RWPE1 (cell line): ENCODE measurements at regions not wholly inside any gene's neighbourhood (a gene's known extent, or its start where the extent isn't known, plus 50 kb on each side); places are given as distances from the start of the nearest gene placed in this dataset.

ENCODE experiments used
- CTCF ChIA-PET: fragments of 350-600 bp; sonication (Branson Sonifier 250); formaldehyde crosslinking; extraction: SDS; loops from one replicate; lab custom pipeline; 2021; lab: Yijun Ruan, JAX
- POLR2A ChIA-PET: fragments of 400-600 bp; formaldehyde crosslinking; extraction: SDS; loops from one replicate; lab custom pipeline; 2020; ENCODE audit warnings: antibody characterized with exemption; ENCODE audit not compliant: low non-redundant PET; lab: Yijun Ruan, JAX
- DNase-seq: peaks from one replicate; pipeline ENCODE4 v3.0.0; 2012; ENCODE audit warnings: low spot score
- H3K27ac ChIP-seq: fragments of 450-650 bp; 2 replicates; pipeline ENCODE4 v1.5.1; 2017
- CTCF ChIP-seq: fragments of 450-650 bp; conservative IDR thresholded peaks from 2 replicates; pipeline ENCODE4 v1.5.1; 2017; ENCODE audit warnings: low read depth, mild to moderate bottlenecking

GRCh38 chr2:6206882-6207281 lies 514.7 kb downstream of the SOX11 start:
- POLR2A ChIA-PET: no interaction called here
- DNase-seq: no peak
- CTCF ChIA-PET: no interaction called here
- no peak for TF ChIP-seq CTCF
- no peak overlapping the region for H3K27ac ChIP-seq

GRCh38 chr2:6211236-6211635 lies 519.1 kb downstream of the SOX11 start:
- DNase-seq: no peak
- H3K27ac ChIP-seq: no peak overlapping the region
- no peak for TF ChIP-seq CTCF
- CTCF ChIA-PET: no interaction called here
- POLR2A ChIA-PET: no interaction called here

- ChIA-PET CTCF (no interaction called here), POLR2A (no interaction called here)
- TF ChIP-seq CTCF: no peak
- H3K27ac ChIP-seq: no peak overlapping the region
- DNase-seq: no peak
These were observed 520.3 kb downstream of the SOX11 start for GRCh38 chr2:6212491-6212890.

GRCh38 chr2:6213056-6213780 lies 521.0 kb downstream of the SOX11 start:
- ChIA-PET POLR2A (no interaction called here), CTCF (no interaction called here)
- TF ChIP-seq CTCF: no peak
- H3K27ac ChIP-seq: no peak overlapping the region
- no peak for DNase-seq

GRCh38 chr2:6214471-6214870 lies 522.3 kb downstream of the SOX11 start:
- no peak for DNase-seq
- CTCF ChIA-PET: no interaction called here
- TF ChIP-seq CTCF: no peak
- POLR2A ChIA-PET: no interaction called here
- no peak overlapping the region for H3K27ac ChIP-seq

- H3K27ac ChIP-seq: no peak overlapping the region
- TF ChIP-seq CTCF: no peak
- ChIA-PET POLR2A (no interaction called here), CTCF (no interaction called here)
- DNase-seq: no peak
These were observed 522.9 kb downstream of the SOX11 start for GRCh38 chr2:6215053-6215452.
